Activated naive CD8-positive, alpha-beta T cell treated with anti-CD3 and anti-CD28 coated beads for 36 hours (primary cell): ENCODE measurements at regions not wholly inside any gene's neighbourhood (a gene's known extent, or its start where the extent isn't known, plus 50 kb on each side); places are given as distances from the start of the nearest gene placed in this dataset.

Experiments used
- DNase-seq: peaks from one replicate; pipeline ENCODE4 v3.0.0; 2021
- H3K27ac Mint-ChIP-seq: one replicate; pipeline ENCODE4 v1.8.0; 2022; ENCODE audit warnings: mild to moderate bottlenecking, moderate library complexity, mixed read lengths
- H3K27me3 Mint-ChIP-seq: one replicate; pipeline ENCODE4 v1.8.0; 2022; ENCODE audit warnings: mild to moderate bottlenecking, mixed read lengths
- H3K36me3 Mint-ChIP-seq: one replicate; pipeline ENCODE4 v1.8.0; 2021; ENCODE audit warnings: mild to moderate bottlenecking, mixed read lengths
- H3K4me1 Mint-ChIP-seq: one replicate; pipeline ENCODE4 v1.8.0; 2021; ENCODE audit warnings: mixed read lengths
- H3K4me3 Mint-ChIP-seq: one replicate; pipeline ENCODE4 v1.8.0; 2022; ENCODE audit warnings: mild to moderate bottlenecking, moderate library complexity, mixed read lengths
- H3K9me3 Mint-ChIP-seq: one replicate; pipeline ENCODE4 v1.8.0; 2022; ENCODE audit warnings: mixed read lengths

- DNase-seq, result no peak
- Mint-ChIP-seq H3K9me3 (no peaks in the 10 kb centered on the region), H3K27ac (no peak overlapping the region), H3K4me1 (peaks cover 4% of the 10 kb centered on the region), H3K36me3 (no peaks in the 10 kb centered on the region), H3K27me3 (peaks cover 9% of the 10 kb centered on the region), H3K4me3 (no peak overlapping the region)
These were observed 50.2 kb upstream of the CCND2 start for GRCh38 chr12:4223273-4223845.

GRCh38 chr12:4221258-4221620 is 52.3 kb upstream of the CCND2 start:
- peaks cover 18% of the 10 kb centered on the region for H3K4me1 Mint-ChIP-seq
- H3K27me3 Mint-ChIP-seq, result peaks cover 9% of the 10 kb centered on the region

DNA sequence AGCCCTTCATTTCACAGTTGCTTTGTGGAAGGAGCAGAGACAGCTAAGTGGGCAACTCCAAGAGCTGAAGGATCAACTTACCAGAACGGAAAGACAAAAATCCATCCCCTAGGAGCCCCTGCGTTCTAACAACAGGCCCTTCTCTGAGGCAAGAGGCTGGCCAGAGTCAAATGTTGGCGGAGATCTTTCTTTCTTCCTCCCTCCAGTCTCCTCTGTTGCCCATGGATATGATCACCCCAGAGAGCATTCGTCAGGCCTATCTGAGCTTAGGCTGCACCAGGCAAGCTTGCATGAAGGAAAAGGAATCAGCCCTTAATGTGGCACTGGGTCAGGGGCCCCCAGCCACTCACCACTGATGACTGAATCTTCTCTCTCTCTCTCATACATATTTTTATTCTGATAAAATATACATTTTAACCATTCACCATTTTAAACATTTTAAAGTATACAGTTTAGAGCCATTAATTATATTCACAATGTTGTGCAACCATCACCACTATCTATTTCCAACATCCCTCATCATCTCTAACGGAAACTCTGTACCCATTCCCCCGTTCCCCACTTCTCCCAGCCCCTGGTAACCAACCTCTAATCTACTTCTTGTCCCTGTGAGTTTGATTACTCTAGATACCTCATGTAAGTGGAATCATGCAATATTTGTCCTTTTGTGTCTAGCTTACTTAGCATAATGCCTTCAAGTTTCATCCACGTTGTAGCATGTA is 52.9 kb upstream of the CCND2 start:
- peak overlapping the region; percentile 9 for H3K27ac Mint-ChIP-seq
- peaks cover 24% of the 10 kb centered on the region for H3K4me1 Mint-ChIP-seq
- no peaks in the 10 kb centered on the region for H3K9me3 Mint-ChIP-seq
- no peak overlapping the region for H3K4me3 Mint-ChIP-seq
- DNase-seq, result no peak
- no peaks in the 10 kb centered on the region for H3K36me3 Mint-ChIP-seq
- H3K27me3 Mint-ChIP-seq, result peaks cover 7% of the 10 kb centered on the region

More at GRCh38 chr12:4221258-4221620, 52.3 kb upstream of the CCND2 start:
- H3K27ac Mint-ChIP-seq, result peak overlapping the region; percentile 9
- DNase-seq, result no peak
- no peak overlapping the region for H3K4me3 Mint-ChIP-seq
- no peaks in the 10 kb centered on the region for H3K36me3 Mint-ChIP-seq
- H3K9me3 Mint-ChIP-seq, result no peaks in the 10 kb centered on the region

- Mint-ChIP-seq H3K27me3 (no peaks in the 10 kb centered on the region), H3K4me3 (no peak overlapping the region), H3K9me3 (no peaks in the 10 kb centered on the region), H3K4me1 (peaks cover 32% of the 10 kb centered on the region), H3K36me3 (no peaks in the 10 kb centered on the region), H3K27ac (no peak overlapping the region)
- DNase-seq, result no peak
These were observed 56.5 kb upstream of the CCND2 start for GRCh38 chr12:4217091-4217490.

DNA sequence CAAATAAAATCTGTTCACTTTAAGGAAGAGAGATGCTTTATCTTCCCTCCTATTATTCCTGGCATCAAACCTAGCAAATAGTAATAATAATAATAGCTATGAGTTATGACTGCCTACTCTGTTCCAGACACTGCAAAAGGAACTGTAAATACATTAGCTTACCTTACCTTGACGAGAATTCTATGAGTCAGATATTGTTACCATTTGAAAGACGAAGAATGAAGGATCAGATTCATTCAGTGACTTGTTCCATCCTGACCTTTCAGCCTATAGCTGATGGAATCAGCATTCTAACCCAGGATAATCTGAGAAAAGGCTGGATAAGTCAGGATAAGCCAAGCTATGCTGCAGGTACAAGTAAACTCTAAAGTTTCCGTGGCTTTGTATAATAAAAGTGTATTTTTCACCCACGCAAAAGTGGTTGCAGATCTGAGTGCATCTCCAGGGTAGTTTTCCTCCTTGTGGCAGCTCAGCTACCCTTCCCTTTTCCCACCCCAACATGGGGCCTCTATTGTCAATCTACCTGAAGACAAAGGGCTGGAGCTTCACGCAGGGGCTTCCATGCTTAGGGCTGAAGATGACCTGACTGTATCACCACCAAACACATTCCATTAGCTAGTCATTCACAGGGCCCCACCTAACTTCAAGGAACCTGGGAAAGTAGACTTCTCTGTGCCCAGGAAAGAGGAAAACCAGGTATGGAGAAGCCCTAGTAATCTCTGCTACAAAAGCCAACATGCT is 57.2 kb upstream of the CCND2 start:
- no peaks in the 10 kb centered on the region for H3K27me3 Mint-ChIP-seq
- no peaks in the 10 kb centered on the region for H3K36me3 Mint-ChIP-seq
- H3K4me3 Mint-ChIP-seq, result no peak overlapping the region
- no peak for DNase-seq
- H3K27ac Mint-ChIP-seq, result peak overlapping the region; percentile 36
- peaks cover 32% of the 10 kb centered on the region for H3K4me1 Mint-ChIP-seq
- no peaks in the 10 kb centered on the region for H3K9me3 Mint-ChIP-seq

GRCh38 chr12:4215229-4216186 is 58.1 kb upstream of the CCND2 start:
- DNase-seq, result peak; percentile 43
- H3K36me3 Mint-ChIP-seq, result no peaks in the 10 kb centered on the region
- H3K9me3 Mint-ChIP-seq, result no peaks in the 10 kb centered on the region
- peak overlapping the region; percentile 87 for H3K27ac Mint-ChIP-seq
- H3K27me3 Mint-ChIP-seq, result no peaks in the 10 kb centered on the region
- H3K4me1 Mint-ChIP-seq, result peaks cover 32% of the 10 kb centered on the region
- H3K4me3 Mint-ChIP-seq, result peak overlapping the region; percentile 46

DNA sequence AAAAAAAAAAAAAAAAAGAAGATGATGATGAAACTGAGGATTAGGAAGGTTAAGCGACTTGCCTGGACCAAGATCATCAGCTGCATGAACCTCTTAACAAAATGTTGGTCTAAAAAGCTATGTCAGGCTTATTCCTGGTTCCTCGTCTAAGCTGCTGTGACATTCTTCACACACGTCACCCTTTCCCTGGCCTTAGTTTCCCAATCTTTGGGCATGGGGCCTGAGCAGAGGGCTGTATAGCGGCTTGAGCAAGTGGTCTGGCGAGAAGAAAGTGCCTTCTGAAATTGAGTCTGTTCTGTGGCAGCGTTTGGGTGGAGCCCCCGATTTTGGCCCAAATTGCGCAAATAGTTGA is 58.7 kb upstream of the CCND2 start:
- peaks cover 31% of the 10 kb centered on the region for H3K4me1 Mint-ChIP-seq
- H3K27ac Mint-ChIP-seq, result peak overlapping the region; percentile 87
- peak overlapping the region; percentile 22 for H3K4me3 Mint-ChIP-seq
- H3K9me3 Mint-ChIP-seq, result no peaks in the 10 kb centered on the region
- H3K27me3 Mint-ChIP-seq, result no peaks in the 10 kb centered on the region
- no peaks in the 10 kb centered on the region for H3K36me3 Mint-ChIP-seq
- DNase-seq, result no peak

- Mint-ChIP-seq H3K4me3 (no peak overlapping the region), H3K4me1 (peaks cover 31% of the 10 kb centered on the region), H3K36me3 (no peaks in the 10 kb centered on the region), H3K9me3 (no peaks in the 10 kb centered on the region), H3K27me3 (no peaks in the 10 kb centered on the region), H3K27ac (no peak overlapping the region)
- no peak for DNase-seq
These were observed 60.1 kb upstream of the CCND2 start for GRCh38 chr12:4213471-4213870.

DNA sequence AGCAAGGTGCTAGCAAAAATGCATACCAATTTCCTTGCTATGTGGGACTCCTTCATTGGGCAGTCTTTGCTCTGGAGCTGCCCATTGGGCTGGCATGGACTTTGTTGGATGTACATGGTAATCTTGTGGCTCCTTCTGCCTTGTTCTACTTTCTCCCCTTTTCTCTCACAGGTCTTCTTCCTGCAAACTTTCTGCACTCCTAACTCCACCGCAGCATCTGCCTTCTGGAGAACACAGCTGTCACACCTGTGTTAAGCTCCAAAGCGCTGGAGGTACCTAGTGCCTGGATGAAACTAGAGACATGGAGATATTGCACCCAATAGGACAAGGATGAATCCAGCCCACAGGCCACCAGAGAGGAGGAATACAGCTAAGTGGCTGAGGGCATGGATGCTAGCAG is 60.7 kb upstream of the CCND2 start:
- Mint-ChIP-seq H3K27ac (no peak overlapping the region), H3K36me3 (no peaks in the 10 kb centered on the region), H3K27me3 (no peaks in the 10 kb centered on the region)

GRCh38 chr12:4211372-4211771 is 62.2 kb upstream of the CCND2 start:
- Mint-ChIP-seq H3K36me3 (no peaks in the 10 kb centered on the region), H3K4me3 (no peak overlapping the region), H3K4me1 (peaks cover 18% of the 10 kb centered on the region), H3K9me3 (no peaks in the 10 kb centered on the region), H3K27me3 (no peaks in the 10 kb centered on the region), H3K27ac (no peak overlapping the region)
- no peak for DNase-seq

More for the DNA sequence above, 60.7 kb upstream of the CCND2 start:
- DNase-seq, result no peak
- Mint-ChIP-seq H3K4me1 (peaks cover 27% of the 10 kb centered on the region), H3K4me3 (no peak overlapping the region), H3K9me3 (no peaks in the 10 kb centered on the region)

- H3K27me3 Mint-ChIP-seq, result no peaks in the 10 kb centered on the region
- DNase-seq, result no peak
- H3K27ac Mint-ChIP-seq, result no peak overlapping the region
- peaks cover 6% of the 10 kb centered on the region for H3K4me1 Mint-ChIP-seq
- no peak overlapping the region for H3K4me3 Mint-ChIP-seq
- no peaks in the 10 kb centered on the region for H3K36me3 Mint-ChIP-seq
- H3K9me3 Mint-ChIP-seq, result no peaks in the 10 kb centered on the region
These were observed 63.4 kb upstream of the CCND2 start for GRCh38 chr12:4210183-4210582.

DNA sequence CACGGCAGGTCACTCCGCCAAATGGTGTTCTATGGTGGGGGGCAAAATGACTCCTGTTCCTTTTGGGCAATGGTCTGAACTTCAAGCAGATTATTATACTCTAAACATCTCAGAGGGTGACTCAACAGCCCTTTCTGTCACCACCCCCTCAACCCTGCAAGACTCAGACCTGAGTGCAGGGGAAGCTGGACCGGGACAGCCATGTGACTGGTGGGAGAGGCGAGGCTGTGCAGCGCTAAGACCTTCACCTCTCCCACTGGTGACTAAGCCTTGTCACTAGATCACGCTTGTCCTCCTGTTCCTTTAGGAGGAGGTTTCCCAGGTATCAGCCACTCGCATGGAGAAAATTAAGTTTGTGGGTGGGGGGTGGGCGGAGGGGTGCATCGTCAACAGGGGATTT is 67.1 kb upstream of the CCND2 start:
- Mint-ChIP-seq H3K27me3 (no peaks in the 10 kb centered on the region), H3K4me3 (no peak overlapping the region), H3K9me3 (no peaks in the 10 kb centered on the region), H3K4me1 (no peaks in the 10 kb centered on the region), H3K36me3 (no peaks in the 10 kb centered on the region), H3K27ac (no peak overlapping the region)
- DNase-seq, result no peak

GRCh38 chr12:4203772-4204376 is 69.7 kb upstream of the CCND2 start:
- no peak overlapping the region for H3K27ac Mint-ChIP-seq
- no peak overlapping the region for H3K4me3 Mint-ChIP-seq

GRCh38 chr12:4202918-4203317 is 70.6 kb upstream of the CCND2 start:
- Mint-ChIP-seq H3K27me3 (no peaks in the 10 kb centered on the region), H3K4me1 (peaks cover 3% of the 10 kb centered on the region), H3K9me3 (no peaks in the 10 kb centered on the region), H3K4me3 (no peak overlapping the region), H3K36me3 (no peaks in the 10 kb centered on the region), H3K27ac (no peak overlapping the region)
- no peak for DNase-seq

More at GRCh38 chr12:4203772-4204376, 69.7 kb upstream of the CCND2 start:
- H3K4me1 Mint-ChIP-seq, result no peaks in the 10 kb centered on the region
- no peak for DNase-seq
- no peaks in the 10 kb centered on the region for H3K36me3 Mint-ChIP-seq
- H3K27me3 Mint-ChIP-seq, result no peaks in the 10 kb centered on the region
- H3K9me3 Mint-ChIP-seq, result no peaks in the 10 kb centered on the region
